ENCODE measurements at regions not wholly inside any gene's neighbourhood (a gene's known extent, or its start where the extent isn't known, plus 50 kb on each side); places are given as distances from the start of the nearest gene placed in this dataset.

DNA sequence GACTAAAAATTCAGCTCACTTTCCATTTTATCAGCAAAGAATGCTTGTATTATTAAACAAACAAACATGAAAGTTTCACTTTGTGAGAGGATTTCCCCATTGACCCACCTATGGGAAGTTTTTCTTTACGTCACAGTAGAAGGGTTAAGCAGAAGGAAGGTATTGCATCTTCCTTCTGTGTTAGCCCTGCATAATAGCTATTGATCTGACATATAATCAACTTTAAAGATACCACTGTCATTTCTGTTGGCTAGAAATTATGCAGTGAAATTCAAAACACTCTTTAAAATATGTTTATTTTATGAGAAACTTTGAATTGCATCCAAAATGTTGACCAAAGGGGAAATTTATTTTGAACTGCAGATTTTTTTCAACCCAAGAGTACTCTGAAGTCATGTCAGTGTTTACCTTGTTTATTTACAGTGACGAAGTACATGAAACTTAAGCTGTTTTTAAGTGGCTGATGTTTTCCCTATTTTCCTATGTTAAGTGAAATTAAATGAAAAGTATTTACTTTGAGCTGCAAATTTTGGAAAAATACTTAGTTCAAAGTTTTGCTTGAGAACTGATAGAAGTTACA lies 566.4 kb downstream of the ZEB2 start:
- Mint-ChIP-seq H3K27ac (no peak overlapping the region), H3K36me3 (ENCODE audit: low read depth) (no peaks in the 10 kb centered on the region), H3K4me1 (ENCODE audit: low read depth) (no peaks in the 10 kb centered on the region), H3K27me3 (ENCODE audit: low read depth) (no peaks in the 10 kb centered on the region), H3K4me3 (ENCODE audit: low read depth) (no peak overlapping the region), H3K9me3 (no peaks in the 10 kb centered on the region)
- intact Hi-C loops (cut with micrococcal nuclease) = no loop called here
- DNase-seq (ENCODE audit: low spot score) = no peak

DNA sequence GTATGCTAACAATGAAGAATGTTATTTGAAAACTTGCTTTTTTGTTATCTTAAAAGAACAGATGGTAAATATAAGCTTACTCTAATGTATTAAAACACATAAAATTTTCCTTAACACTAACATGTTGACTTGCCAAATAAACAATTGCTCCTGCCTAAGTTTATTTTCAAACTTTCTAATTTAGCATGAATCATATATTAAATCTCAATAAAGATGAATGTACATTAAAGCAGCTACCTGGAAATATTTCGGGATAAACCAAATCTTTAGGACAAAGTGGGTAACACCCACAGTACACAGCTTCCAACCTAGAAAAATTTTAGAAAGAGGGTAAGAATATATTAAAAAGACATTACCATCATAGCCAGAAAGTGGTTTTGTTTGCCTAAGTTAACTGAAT lies 567.4 kb downstream of the ZEB2 start:
- no peak overlapping the region for H3K4me3 Mint-ChIP-seq (ENCODE audit: low read depth)
- no peaks in the 10 kb centered on the region for H3K9me3 Mint-ChIP-seq
- no peaks in the 10 kb centered on the region for H3K36me3 Mint-ChIP-seq (ENCODE audit: low read depth)
- intact Hi-C loops (cut with micrococcal nuclease) = no loop called here
- H3K27me3 Mint-ChIP-seq (ENCODE audit: low read depth) = no peaks in the 10 kb centered on the region
- DNase-seq (ENCODE audit: low spot score) = no peak
- no peak overlapping the region for H3K27ac Mint-ChIP-seq
- H3K4me1 Mint-ChIP-seq (ENCODE audit: low read depth) = peaks cover 4% of the 10 kb centered on the region

DNA sequence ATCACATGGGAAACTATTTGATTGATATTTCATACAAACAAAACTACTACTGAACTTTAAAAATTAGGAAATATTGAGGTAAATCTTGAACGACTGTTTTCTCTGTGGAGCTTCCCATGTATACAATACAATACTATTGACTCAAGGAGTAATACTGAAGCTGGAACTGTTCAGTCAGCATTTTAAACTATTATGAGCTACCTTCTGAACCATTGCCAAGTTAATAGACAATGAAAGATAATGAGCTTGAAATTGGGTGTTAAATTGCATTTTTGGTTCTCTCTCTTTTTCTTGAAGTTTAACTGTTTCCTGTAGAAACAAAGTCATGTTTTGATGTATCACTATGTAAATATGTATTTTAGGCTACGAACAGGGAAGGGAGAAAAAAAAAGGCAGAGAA lies 569.2 kb downstream of the ZEB2 start:
- intact Hi-C loops (cut with micrococcal nuclease) = no loop called here
- no peaks in the 10 kb centered on the region for H3K9me3 Mint-ChIP-seq
- no peak overlapping the region for H3K4me3 Mint-ChIP-seq (ENCODE audit: low read depth)
- peaks cover 5% of the 10 kb centered on the region for H3K4me1 Mint-ChIP-seq (ENCODE audit: low read depth)
- H3K36me3 Mint-ChIP-seq (ENCODE audit: low read depth) = no peaks in the 10 kb centered on the region
- DNase-seq (ENCODE audit: low spot score) = no peak
- H3K27ac Mint-ChIP-seq = no peak overlapping the region
- H3K27me3 Mint-ChIP-seq (ENCODE audit: low read depth) = no peaks in the 10 kb centered on the region

DNA sequence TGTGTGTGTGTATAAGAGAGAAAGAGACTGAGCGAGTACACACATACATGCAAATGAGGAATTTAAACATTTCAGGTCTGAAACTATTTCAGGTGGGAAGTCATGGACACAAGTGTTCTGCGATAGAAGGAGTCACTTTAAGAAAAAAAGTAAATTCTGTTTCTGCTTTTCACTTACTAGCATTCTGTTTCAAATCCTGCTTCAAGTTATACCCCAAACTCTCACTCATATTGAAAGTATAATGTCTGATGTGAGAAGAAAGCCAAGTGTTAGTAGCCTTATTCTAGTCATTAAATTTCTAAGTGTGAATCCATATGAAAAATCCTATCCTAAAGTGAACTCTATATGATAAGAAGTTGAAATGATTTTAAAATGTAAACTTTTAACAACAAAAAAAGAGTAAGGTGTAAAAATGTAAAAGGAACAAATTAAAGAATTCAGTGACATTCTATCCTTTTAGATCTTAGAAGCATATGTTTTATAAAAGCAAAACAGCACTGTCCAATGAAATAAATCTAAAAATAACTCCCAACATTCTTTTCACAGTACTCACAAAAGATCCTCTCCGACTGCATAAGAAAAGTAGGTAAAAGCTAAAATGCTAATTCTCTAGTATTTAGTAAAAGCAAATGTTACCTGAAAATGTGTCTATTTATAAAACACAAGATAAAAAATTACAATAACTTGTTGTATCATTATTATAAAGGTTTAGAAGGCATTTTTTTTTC lies 570.6 kb downstream of the ZEB2 start:
- Mint-ChIP-seq H3K36me3 (ENCODE audit: low read depth) (peaks cover 6% of the 10 kb centered on the region), H3K4me1 (ENCODE audit: low read depth) (peaks cover 5% of the 10 kb centered on the region), H3K4me3 (ENCODE audit: low read depth) (no peak overlapping the region), H3K27me3 (ENCODE audit: low read depth) (no peaks in the 10 kb centered on the region), H3K27ac (no peak overlapping the region), H3K9me3 (no peaks in the 10 kb centered on the region)
- intact Hi-C loops (cut with micrococcal nuclease) = loop anchor here (10.0 kb wide), 1 partner anchor 136 kb away; no protein-coding TSS in a partner anchor
- no peak for DNase-seq (ENCODE audit: low spot score)

DNA sequence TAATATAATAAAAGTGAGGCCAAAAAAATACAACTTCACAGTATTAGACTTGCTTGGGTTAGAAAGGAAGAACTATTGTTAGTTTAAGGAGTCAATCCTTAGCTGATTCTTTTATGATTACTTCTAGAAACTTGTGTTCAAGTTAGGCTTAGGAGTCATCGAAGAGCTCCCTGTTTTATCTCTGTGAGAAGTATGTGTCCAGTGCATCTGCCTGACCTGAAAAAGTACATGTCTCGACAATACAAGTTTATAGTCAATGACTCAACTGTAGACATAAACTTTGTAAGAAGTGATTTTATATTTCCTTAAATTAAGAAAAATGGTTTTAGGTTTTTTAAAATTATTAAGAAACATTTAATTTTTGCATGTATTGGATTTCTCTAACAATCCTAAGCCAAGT lies 571.2 kb downstream of the ZEB2 start:
- peaks cover 6% of the 10 kb centered on the region for H3K36me3 Mint-ChIP-seq (ENCODE audit: low read depth)
- intact Hi-C loops (cut with micrococcal nuclease) = loop anchor here (10.0 kb wide), 1 partner anchor 136 kb away; no protein-coding TSS in a partner anchor
- no peaks in the 10 kb centered on the region for H3K9me3 Mint-ChIP-seq

DNA sequence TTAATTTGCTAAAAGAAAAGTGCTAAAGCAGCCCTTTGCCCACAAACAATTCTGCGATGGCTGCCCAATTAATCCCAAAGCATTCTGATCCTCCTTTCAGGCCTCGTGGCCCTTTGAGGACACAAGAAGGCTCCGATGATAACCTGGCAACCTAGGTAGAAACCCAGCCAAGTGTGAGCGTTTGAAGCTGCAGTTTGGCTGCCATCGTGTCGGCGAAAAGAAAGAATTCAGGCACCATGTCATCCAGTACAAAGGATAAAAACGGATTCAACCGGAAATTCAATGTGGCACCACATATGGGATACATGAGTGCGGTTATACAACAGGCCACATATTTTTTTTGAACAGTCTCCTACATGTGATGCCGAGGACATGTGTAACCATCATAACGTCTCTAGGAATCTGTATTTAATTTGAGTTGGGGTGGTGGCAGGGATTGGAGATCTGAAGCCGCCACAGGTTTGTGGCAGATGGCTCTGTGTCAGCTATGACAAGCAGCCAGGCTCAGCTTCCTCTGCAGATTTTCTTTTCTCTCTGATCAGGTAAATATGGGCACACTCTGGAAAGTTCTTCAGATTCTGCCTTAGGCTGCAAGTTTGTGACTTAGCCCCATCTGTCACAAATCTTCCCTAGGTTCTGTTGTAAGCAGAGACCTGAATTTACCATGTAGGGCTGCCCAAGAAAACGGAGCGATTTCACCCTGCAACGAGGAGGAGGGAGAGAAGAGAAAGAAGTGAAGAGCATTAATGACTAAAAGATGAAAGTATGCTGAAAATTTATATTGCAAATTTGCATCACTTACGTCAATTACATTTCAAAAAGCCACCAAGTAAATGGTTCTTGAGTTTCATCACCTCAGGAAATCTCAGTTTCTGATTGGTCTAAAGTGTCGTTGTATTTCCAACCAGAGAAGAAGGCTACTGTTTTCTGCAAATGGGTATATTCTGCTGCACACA lies 573.2 kb downstream of the ZEB2 start:
- DNase-seq (ENCODE audit: low spot score) = no peak
- Mint-ChIP-seq H3K36me3 (ENCODE audit: low read depth) (peaks cover 6% of the 10 kb centered on the region), H3K4me1 (ENCODE audit: low read depth) (peaks cover 5% of the 10 kb centered on the region), H3K9me3 (no peaks in the 10 kb centered on the region), H3K4me3 (ENCODE audit: low read depth) (no peak overlapping the region), H3K27me3 (ENCODE audit: low read depth) (no peaks in the 10 kb centered on the region), H3K27ac (no peak overlapping the region)
- intact Hi-C loops (cut with micrococcal nuclease) = loop anchor here (10.0 kb wide), 1 partner anchor 138 kb away; no protein-coding TSS in a partner anchor

More for the DNA sequence above, 571.2 kb downstream of the ZEB2 start:
- Mint-ChIP-seq H3K27ac (no peak overlapping the region), H3K4me3 (ENCODE audit: low read depth) (no peak overlapping the region), H3K4me1 (ENCODE audit: low read depth) (peaks cover 5% of the 10 kb centered on the region), H3K27me3 (ENCODE audit: low read depth) (no peaks in the 10 kb centered on the region)
- DNase-seq (ENCODE audit: low spot score) = no peak

DNA sequence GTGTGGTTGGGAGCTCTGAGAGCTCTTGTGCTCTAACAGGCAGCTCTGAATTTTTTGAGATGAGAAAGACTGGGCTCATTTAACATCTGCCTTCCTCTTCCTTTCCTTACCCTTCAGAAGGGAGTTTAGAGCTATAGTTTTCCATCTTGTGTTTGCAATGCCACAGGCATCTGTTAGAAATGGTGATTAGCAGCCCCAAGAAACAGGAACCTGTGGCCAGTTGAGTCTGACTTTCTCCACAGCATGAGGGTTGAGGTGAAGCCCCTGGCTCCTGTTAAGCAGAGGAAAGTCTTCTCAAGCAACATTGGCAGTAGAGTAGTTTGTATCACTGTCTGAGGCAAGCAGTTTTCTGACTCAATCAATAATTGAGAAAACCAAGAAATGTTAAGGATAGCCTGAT lies 577.4 kb downstream of the ZEB2 start:
- H3K4me1 Mint-ChIP-seq (ENCODE audit: low read depth) = peaks cover 7% of the 10 kb centered on the region
- peaks cover 6% of the 10 kb centered on the region for H3K36me3 Mint-ChIP-seq (ENCODE audit: low read depth)
- DNase-seq (ENCODE audit: low spot score) = no peak
- intact Hi-C loops (cut with micrococcal nuclease) = loop anchor here (10.0 kb wide), 1 partner anchor 142 kb away; no protein-coding TSS in a partner anchor
- no peak overlapping the region for H3K4me3 Mint-ChIP-seq (ENCODE audit: low read depth)
- no peaks in the 10 kb centered on the region for H3K9me3 Mint-ChIP-seq
- peaks cover 28% of the 10 kb centered on the region for H3K27me3 Mint-ChIP-seq (ENCODE audit: low read depth)
- H3K27ac Mint-ChIP-seq = no peak overlapping the region

DNA sequence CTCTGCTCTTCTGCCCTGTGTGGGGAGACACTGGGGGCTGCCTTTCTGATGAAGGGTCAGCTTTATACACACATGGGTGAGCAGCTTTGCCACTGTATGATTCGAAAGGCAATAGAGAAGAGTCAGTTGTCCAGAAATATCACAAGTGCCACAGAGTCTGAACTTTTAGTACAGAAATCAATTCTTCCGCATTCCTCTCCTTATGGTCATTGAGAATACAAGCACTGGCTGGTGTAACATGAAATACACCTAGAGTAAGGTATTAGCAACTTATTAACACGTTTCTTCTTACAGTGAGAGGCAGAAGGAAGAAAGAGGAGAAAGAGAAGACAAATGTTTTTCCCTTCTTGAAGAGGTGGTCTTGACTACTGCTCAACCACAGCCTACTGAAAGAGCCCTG lies 579.2 kb downstream of the ZEB2 start:
- Mint-ChIP-seq H3K4me3 (ENCODE audit: low read depth) (no peak overlapping the region), H3K4me1 (ENCODE audit: low read depth) (peaks cover 9% of the 10 kb centered on the region), H3K36me3 (ENCODE audit: low read depth) (peaks cover 6% of the 10 kb centered on the region), H3K9me3 (no peaks in the 10 kb centered on the region), H3K27ac (no peak overlapping the region), H3K27me3 (ENCODE audit: low read depth) (peaks cover 36% of the 10 kb centered on the region)
- intact Hi-C loops (cut with micrococcal nuclease) = loop anchor here (10.0 kb wide), 1 partner anchor 144 kb away; no protein-coding TSS in a partner anchor
- DNase-seq (ENCODE audit: low spot score) = no peak

DNA sequence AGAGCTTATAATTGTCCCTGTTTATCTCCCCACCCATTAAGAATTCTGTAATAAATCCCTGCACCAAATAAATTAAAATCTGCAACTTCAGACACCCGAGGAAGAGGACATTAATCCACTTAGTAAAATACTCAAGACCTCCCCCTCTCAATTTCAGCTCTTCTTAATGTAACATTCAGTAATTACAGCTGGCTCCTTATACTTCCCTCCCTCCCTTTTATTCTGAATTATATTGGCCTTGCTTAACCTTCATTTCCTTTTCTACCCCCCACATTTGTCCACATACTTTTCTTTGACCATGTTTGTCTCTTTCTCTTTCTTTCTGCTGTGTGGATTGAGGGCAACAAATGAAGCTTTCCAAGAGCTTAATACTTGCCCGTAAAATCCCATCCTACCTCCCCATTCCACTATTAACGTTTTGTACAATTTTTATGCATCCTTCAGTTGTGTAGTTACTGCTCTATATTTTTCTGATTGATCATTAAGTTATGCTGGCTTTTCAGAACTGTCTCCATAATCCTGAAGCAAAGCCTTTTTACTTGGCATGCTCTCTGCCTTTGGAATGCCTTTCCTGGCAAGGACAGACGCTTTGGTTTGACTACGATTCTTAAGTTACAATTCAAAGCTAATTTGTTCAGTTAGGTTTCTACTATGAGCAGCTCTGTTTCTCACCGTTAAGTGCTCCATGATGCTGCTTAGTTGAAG lies 580.1 kb downstream of the ZEB2 start:
- Mint-ChIP-seq H3K4me1 (ENCODE audit: low read depth) (peaks cover 9% of the 10 kb centered on the region), H3K36me3 (ENCODE audit: low read depth) (no peaks in the 10 kb centered on the region), H3K27me3 (ENCODE audit: low read depth) (peaks cover 44% of the 10 kb centered on the region), H3K27ac (no peak overlapping the region), H3K4me3 (ENCODE audit: low read depth) (no peak overlapping the region), H3K9me3 (no peaks in the 10 kb centered on the region)
- no peak for DNase-seq (ENCODE audit: low spot score)
- intact Hi-C loops (cut with micrococcal nuclease) = loop anchor here (10.0 kb wide), 1 partner anchor 145 kb away; no protein-coding TSS in a partner anchor

DNA sequence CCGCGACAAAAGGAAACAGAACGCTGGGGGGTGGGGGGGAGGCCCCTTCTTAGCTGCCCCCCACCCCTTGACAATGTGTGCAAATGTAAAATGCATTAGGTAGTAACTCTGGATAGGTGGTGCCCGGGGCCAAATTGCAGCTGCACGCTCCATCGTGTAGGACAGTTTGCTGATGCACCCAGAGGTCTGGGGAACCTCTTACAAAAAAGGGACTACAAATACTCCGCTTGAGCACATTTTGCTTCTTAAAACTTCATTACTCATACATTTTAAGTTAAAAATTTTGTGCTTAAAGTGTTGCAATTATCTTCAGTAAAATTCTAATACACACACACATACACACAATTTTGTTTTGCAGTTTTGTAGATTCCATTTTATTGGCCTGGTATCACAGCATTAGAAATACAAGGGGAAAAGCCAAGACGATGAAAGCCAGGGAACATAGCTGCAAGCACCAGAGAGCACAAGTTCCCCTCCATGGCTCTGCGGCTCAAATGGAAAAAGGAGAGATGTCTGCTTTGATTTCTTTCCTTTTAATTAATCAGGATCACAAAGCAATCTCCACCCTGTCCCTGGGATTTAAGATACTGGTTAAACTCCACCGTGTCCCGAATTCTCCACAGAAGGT lies 582.1 kb downstream of the ZEB2 start:
- Mint-ChIP-seq H3K27me3 (ENCODE audit: low read depth) (peaks cover 58% of the 10 kb centered on the region), H3K4me3 (ENCODE audit: low read depth) (peak overlapping the region; percentile 54), H3K4me1 (ENCODE audit: low read depth) (peaks cover 9% of the 10 kb centered on the region), H3K9me3 (no peaks in the 10 kb centered on the region), H3K27ac (peak overlapping the region; percentile 36), H3K36me3 (ENCODE audit: low read depth) (no peaks in the 10 kb centered on the region)
- intact Hi-C loops (cut with micrococcal nuclease) = no loop called here
- no peak for DNase-seq (ENCODE audit: low spot score)

DNA sequence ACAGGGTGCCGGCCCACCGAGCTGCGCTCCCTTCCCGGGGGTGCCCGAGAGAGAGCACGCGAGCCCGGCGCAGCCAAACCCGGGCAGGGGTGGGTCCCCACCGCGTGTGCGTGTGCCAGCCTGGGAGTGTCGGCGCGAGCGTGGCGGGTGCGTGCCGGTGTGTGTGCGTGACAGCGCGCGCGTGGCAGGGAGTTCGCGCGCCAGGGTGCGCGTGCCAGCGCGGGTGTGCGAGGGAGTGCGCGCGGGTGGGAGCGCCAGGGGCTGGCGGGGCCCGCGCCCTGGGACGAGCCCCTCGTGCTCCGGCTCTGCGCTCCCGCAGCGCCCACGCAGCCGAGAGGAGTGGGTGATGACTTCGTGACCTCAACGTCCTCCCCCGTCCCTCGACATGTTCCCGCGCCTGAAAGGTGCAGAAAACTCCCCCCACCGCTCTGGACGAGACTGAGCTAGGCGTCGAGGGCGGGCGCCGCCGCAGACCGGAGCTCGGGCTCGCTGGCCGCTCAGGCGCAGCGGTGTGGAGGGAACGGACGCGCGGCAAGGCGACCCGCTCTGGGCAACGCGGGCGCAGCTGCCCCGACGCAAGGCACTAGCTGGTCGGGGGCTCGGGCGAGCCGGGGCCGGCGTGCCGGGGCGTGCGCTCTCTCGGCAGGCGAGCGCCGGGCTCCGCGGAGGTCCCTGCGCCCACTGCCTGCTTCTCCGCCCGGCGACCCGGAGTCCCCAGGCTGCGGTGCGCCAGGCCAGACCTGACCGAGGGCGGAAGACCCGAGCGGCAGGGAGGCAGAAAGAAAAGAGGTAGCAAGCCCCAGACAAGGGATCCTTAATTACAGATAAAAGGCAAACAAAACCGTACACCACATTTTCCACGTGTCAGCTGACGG lies 582.8 kb downstream of the ZEB2 start:
- Mint-ChIP-seq H3K4me3 (ENCODE audit: low read depth) (peak overlapping the region; percentile 65), H3K36me3 (ENCODE audit: low read depth) (no peaks in the 10 kb centered on the region), H3K27me3 (ENCODE audit: low read depth) (peaks cover 64% of the 10 kb centered on the region), H3K4me1 (ENCODE audit: low read depth) (peaks cover 9% of the 10 kb centered on the region), H3K27ac (peak overlapping the region; percentile 36), H3K9me3 (no peaks in the 10 kb centered on the region)
- no peak for DNase-seq (ENCODE audit: low spot score)
- intact Hi-C loops (cut with micrococcal nuclease) = no loop called here
